HCT116 (cell line): ENCODE measurements at regions not wholly inside any gene's neighbourhood (a gene's known extent, or its start where the extent isn't known, plus 50 kb on each side); places are given as distances from the start of the nearest gene placed in this dataset.

Experiments used
- ATAC-seq: fragments of 200-7000 bp; cut with Tn5 transposase; 2 replicates; pipeline ENCODE4 v1.9.1; 2020; ENCODE audit warnings: mild to moderate bottlenecking, moderate library complexity
- BruUV-seq: library from RNA; stranded (reverse); fragments of 400-500 nt; replicated peaks from 2 replicates; lab custom pipeline; 2021; lab: Mats Ljungman, UMichigan
- CTCF ChIA-PET: fragments of 300-600 bp; sonication (Branson Sonifier 250); formaldehyde crosslinking; loops from one replicate; lab custom pipeline; 2021; ENCODE audit warnings: antibody characterized with exemption; lab: Charles Lee
- POLR2A ChIA-PET: fragments of 300-600, 350-600 bp; sonication (Branson Sonifier 250); formaldehyde crosslinking; loops from one replicate; lab custom pipeline; 2021; ENCODE audit warnings: antibody characterized with exemption; lab: Charles Lee
- RAD21 ChIA-PET, 2 experiments: fragments of 300-600 bp; sonication (Branson Sonifier 250); formaldehyde crosslinking; loops; one replicate each; lab custom pipeline; 2023; ENCODE audit warnings: low total read pairs in 2 of 2; ENCODE audit not compliant: uncharacterized antibody in 2 of 2, unreplicated experiment in 2 of 2, low non-redundant PET in 1 of 2; lab: Charles Lee
- DNase-seq: peaks from one replicate; pipeline ENCODE4 v3.0.0-alpha.2; 2010; ENCODE audit warnings: low read depth, low spot score
- H2AFZ ChIP-seq: fragments of 200-600 bp; shearing (Covaris generic), sonication (generic); 2 replicates; pipeline ENCODE4 v1.6.1; 2017; ENCODE audit warnings: low read depth, mixed run types, mixed read lengths, antibody characterized with exemption, low read length; ENCODE audit not compliant: poor library complexity, severe bottlenecking
- H3K27ac ChIP-seq: 2 replicates; pipeline ENCODE4 v1.5.1; 2012; ENCODE audit warnings: low read depth, low read length
- H3K27me3 ChIP-seq: fragments of 200-600 bp; sonication (generic); 2 replicates; pipeline ENCODE4 v1.6.1; 2016; ENCODE audit warnings: mixed run types, low read length, mixed read lengths; ENCODE audit not compliant: insufficient read depth
- H3K36me3 ChIP-seq, 2 experiments: fragments of 200-500 bp in 1 of 2; fragments of 200-600 bp in 1 of 2; sonication (Bioruptor generic) in 1 of 2; sonication (generic) in 1 of 2; 2 replicates each; pipeline versions ENCODE4 v1.5.1 to v1.6.1; 2014 to 2016; ENCODE audit warnings: low read length in 2 of 2, inconsistent platforms in 1 of 2, mixed read lengths in 1 of 2, mixed run types in 1 of 2; ENCODE audit not compliant: insufficient read depth in 2 of 2, control insufficient read depth in 1 of 2
- H3K4me1 ChIP-seq, 2 experiments: fragments of 200-600 bp in 1 of 2; sonication (generic) in 1 of 2; 2 replicates each; pipeline versions ENCODE4 v1.5.1 to v1.6.1; 2012 to 2017; ENCODE audit warnings: low read length in 2 of 2, inconsistent platforms in 1 of 2, mild to moderate bottlenecking in 1 of 2, mixed read lengths in 1 of 2, mixed run types in 1 of 2, moderate library complexity in 1 of 2; ENCODE audit not compliant: insufficient read depth in 2 of 2, control insufficient read depth in 1 of 2
- H3K4me2 ChIP-seq: fragments of 200-600 bp; sonication (generic); 2 replicates; pipeline ENCODE4 v1.6.1; 2017; ENCODE audit warnings: mixed run types, low read length, mixed read lengths
- H3K4me3 ChIP-seq, 2 experiments: fragments of 200-600 bp in 1 of 2; sonication (generic) in 1 of 2; replicated peaks in 1 of 2; 2 replicates each; pipeline ENCODE4 v1.5.1; 2011 to 2016; ENCODE audit warnings: low read length in 2 of 2, control low read depth in 1 of 2, low read depth in 1 of 2, mild to moderate bottlenecking in 1 of 2, mixed read lengths in 1 of 2, mixed run types in 1 of 2
- H3K79me2 ChIP-seq: fragments of 200-600 bp; sonication (generic); 2 replicates; pipeline ENCODE4 v1.6.1; 2017; ENCODE audit warnings: mild to moderate bottlenecking, mixed run types, low read length, moderate library complexity, mixed read lengths; ENCODE audit not compliant: insufficient read depth
- H3K9ac ChIP-seq: fragments of 200-600 bp; sonication (generic); 2 replicates; pipeline ENCODE4 v1.6.1; 2016; ENCODE audit warnings: low read length, mixed read lengths
- H3K9me2 ChIP-seq: fragments of 200-600 bp; sonication (generic), shearing (Covaris generic); 2 replicates; pipeline ENCODE4 v1.6.1; 2017; ENCODE audit warnings: mixed run types, mild to moderate bottlenecking, moderate library complexity; ENCODE audit not compliant: insufficient read depth
- H3K9me3 ChIP-seq, 2 experiments: fragments of 200-500 bp in 1 of 2; fragments of 200-600 bp in 1 of 2; sonication (Bioruptor generic) in 1 of 2; sonication (generic) in 1 of 2; 2 replicates each; pipeline ENCODE4 v1.6.1; 2014 to 2017; ENCODE audit warnings: low read length in 2 of 2, mixed read lengths in 2 of 2, inconsistent platforms in 1 of 2, low read depth in 1 of 2, mild to moderate bottlenecking in 1 of 2, mixed run types in 1 of 2, moderate library complexity in 1 of 2; ENCODE audit not compliant: control insufficient read depth in 1 of 2, insufficient read depth in 1 of 2
- H4K20me1 ChIP-seq: fragments of 200-600 bp; sonication (generic), shearing (Covaris generic); 2 replicates; pipeline ENCODE4 v1.6.1; 2017; ENCODE audit warnings: mixed run types, mild to moderate bottlenecking, moderate library complexity; ENCODE audit not compliant: insufficient read depth
- CEBPB ChIP-seq: IDR thresholded peaks from 2 replicates; pipeline ENCODE4 v1.6.1; 2012; ENCODE audit warnings: low read depth
- EGR1 ChIP-seq: IDR thresholded peaks from 2 replicates; pipeline ENCODE4 v1.6.1; 2012; ENCODE audit warnings: low read depth
- EZH2 ChIP-seq: fragments of 200-600 bp; sonication (generic); IDR thresholded peaks from 2 replicates; pipeline ENCODE4 v1.6.1; 2017; ENCODE audit warnings: antibody characterized with exemption, mixed run types
- EZH2phosphoT487 ChIP-seq: fragments of 200-600 bp; IDR thresholded peaks from 2 replicates; pipeline ENCODE4 v1.6.1; 2018; ENCODE audit warnings: antibody characterized with exemption, borderline replicate concordance
- FOSL1 ChIP-seq: IDR thresholded peaks from 2 replicates; pipeline ENCODE4 v1.6.1; 2012; ENCODE audit warnings: low read depth
- JUND ChIP-seq: IDR thresholded peaks from 2 replicates; pipeline ENCODE4 v1.6.1; 2012
- POLR2A ChIP-seq: IDR thresholded peaks from 2 replicates; pipeline ENCODE4 v1.7.0; 2011; ENCODE audit warnings: borderline replicate concordance; ENCODE audit not compliant: insufficient read depth, insufficient read length; ENCODE audit errors: extremely low read depth
- POLR2AphosphoS5 ChIP-seq: IDR thresholded peaks from 2 replicates; pipeline ENCODE4 v1.6.1; 2011; ENCODE audit warnings: mild to moderate bottlenecking, low read depth, low read length, moderate library complexity
- RAD21 ChIP-seq: IDR thresholded peaks from 2 replicates; pipeline ENCODE4 v1.6.1; 2012; ENCODE audit warnings: low read depth, mild to moderate bottlenecking
- SIN3A ChIP-seq: IDR thresholded peaks from 2 replicates; pipeline ENCODE4 v1.6.1; 2012; ENCODE audit warnings: low read depth
- SP1 ChIP-seq: IDR thresholded peaks from 2 replicates; pipeline ENCODE4 v1.6.1; 2012; ENCODE audit warnings: low read depth
- SRF ChIP-seq: IDR thresholded peaks from 2 replicates; pipeline ENCODE4 v1.6.1; 2012; ENCODE audit warnings: low read depth
- TCF7L2 ChIP-seq: IDR thresholded peaks from 2 replicates; pipeline ENCODE4 v1.7.0; 2011; ENCODE audit warnings: borderline replicate concordance, inconsistent platforms; ENCODE audit not compliant: insufficient read depth, insufficient read length; ENCODE audit errors: extremely low read depth
- YY1 ChIP-seq: IDR thresholded peaks from 2 replicates; pipeline ENCODE4 v1.6.1; 2011; ENCODE audit warnings: low read length, low read depth, moderate library complexity, mild to moderate bottlenecking; ENCODE audit not compliant: insufficient replicate concordance; ENCODE audit errors: extremely low read depth
- ZNF274 ChIP-seq: fragments of 200-500 bp; sonication (Bioruptor generic); IDR thresholded peaks from 2 replicates; pipeline ENCODE4 v1.6.1; 2014; ENCODE audit warnings: mild to moderate bottlenecking, low read depth, low read length, inconsistent platforms
- intact Hi-C: fragments of 100-400 bp; cut with micrococcal nuclease; formaldehyde crosslinking; loops from 2 replicates; pipeline ENCODE4 v1.10.0; 2022
- TF ChIP-seq, protein P1 (sequence below): IDR thresholded peaks from 2 replicates; pipeline ENCODE4 v1.6.1; 2011; ENCODE audit warnings: mild to moderate bottlenecking, low read length, moderate library complexity; ENCODE audit not compliant: insufficient replicate concordance; ENCODE audit errors: extremely low read depth
- TF ChIP-seq, protein P2 (sequence below), 3 experiments: fragments of 200-600 bp in 1 of 3; sonication (generic) in 1 of 3; IDR thresholded peaks in 2 of 3; conservative IDR thresholded peaks in 1 of 3; 2 replicates each; pipeline ENCODE4 v1.5.1; 2012 to 2017; ENCODE audit warnings: low read depth in 2 of 3, low read length in 2 of 3, antibody characterized with exemption in 1 of 3, borderline replicate concordance in 1 of 3, control low read depth in 1 of 3, mild to moderate bottlenecking in 1 of 3, mixed read lengths in 1 of 3, mixed run types in 1 of 3, moderate library complexity in 1 of 3; ENCODE audit not compliant: insufficient read depth in 1 of 3
- TF ChIP-seq, protein P3 (sequence below): IDR thresholded peaks from 2 replicates; pipeline ENCODE4 v1.6.1; 2012; ENCODE audit warnings: low read depth
- TF ChIP-seq, protein P4 (sequence below): IDR thresholded peaks from 2 replicates; pipeline ENCODE4 v1.6.1; 2012
- TF ChIP-seq, protein P5 (sequence below): IDR thresholded peaks from 2 replicates; pipeline ENCODE4 v1.6.1; 2012

DNA sequence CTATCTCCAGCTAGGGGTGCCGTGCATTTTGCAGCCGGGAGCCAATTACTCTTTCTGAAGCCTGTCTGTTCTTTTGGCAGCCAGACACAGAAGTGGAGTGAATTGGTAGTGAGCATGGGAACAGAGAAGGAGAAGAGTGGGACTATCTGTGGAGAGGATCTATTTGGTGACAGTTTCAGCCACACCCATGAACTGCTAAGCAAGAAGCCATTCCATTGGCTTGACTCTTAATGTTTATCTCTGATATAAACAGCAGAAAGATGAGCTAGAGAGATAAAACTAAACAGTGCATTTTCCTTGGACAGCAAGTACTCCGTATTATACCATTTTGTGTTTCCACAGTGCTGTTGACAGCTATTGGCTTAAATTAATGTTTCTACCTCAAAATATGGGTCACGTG is 259.6 kb upstream of the THUMPD2 start:
- Histone ChIP-seq H4K20me1 (no peaks in the 10 kb centered on the region), H3K9me3 (no peaks in the 10 kb centered on the region), H3K36me3 (no peaks in the 10 kb centered on the region), H2AFZ (no peak overlapping the region), H3K4me3 (no peak overlapping the region)
- RAD21 ChIA-PET, result no interaction called here
- TF ChIP-seq TCF7L2, result no peak
- no peak for TF ChIP-seq POLR2AphosphoS5
- TF ChIP-seq POLR2A, result no peak
- no peak for TF ChIP-seq JUND
- TF ChIP-seq, protein P1, sequence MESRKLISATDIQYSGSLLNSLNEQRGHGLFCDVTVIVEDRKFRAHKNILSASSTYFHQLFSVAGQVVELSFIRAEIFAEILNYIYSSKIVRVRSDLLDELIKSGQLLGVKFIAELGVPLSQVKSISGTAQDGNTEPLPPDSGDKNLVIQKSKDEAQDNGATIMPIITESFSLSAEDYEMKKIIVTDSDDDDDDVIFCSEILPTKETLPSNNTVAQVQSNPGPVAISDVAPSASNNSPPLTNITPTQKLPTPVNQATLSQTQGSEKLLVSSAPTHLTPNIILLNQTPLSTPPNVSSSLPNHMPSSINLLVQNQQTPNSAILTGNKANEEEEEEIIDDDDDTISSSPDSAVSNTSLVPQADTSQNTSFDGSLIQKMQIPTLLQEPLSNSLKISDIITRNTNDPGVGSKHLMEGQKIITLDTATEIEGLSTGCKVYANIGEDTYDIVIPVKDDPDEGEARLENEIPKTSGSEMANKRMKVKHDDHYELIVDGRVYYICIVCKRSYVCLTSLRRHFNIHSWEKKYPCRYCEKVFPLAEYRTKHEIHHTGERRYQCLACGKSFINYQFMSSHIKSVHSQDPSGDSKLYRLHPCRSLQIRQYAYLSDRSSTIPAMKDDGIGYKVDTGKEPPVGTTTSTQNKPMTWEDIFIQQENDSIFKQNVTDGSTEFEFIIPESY, result no peak
- TF ChIP-seq EZH2, result no peak
- TF ChIP-seq, protein P2, sequence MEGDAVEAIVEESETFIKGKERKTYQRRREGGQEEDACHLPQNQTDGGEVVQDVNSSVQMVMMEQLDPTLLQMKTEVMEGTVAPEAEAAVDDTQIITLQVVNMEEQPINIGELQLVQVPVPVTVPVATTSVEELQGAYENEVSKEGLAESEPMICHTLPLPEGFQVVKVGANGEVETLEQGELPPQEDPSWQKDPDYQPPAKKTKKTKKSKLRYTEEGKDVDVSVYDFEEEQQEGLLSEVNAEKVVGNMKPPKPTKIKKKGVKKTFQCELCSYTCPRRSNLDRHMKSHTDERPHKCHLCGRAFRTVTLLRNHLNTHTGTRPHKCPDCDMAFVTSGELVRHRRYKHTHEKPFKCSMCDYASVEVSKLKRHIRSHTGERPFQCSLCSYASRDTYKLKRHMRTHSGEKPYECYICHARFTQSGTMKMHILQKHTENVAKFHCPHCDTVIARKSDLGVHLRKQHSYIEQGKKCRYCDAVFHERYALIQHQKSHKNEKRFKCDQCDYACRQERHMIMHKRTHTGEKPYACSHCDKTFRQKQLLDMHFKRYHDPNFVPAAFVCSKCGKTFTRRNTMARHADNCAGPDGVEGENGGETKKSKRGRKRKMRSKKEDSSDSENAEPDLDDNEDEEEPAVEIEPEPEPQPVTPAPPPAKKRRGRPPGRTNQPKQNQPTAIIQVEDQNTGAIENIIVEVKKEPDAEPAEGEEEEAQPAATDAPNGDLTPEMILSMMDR (IDR thresholded peaks at IDR 0.05 in 2 of 3, conservative IDR thresholded peaks at IDR 0.05 in 1 of 3; ENCODE audit: borderline replicate concordance in 1 of 3, insufficient read depth in 1 of 3, low read depth in 2 of 3, low read length in 2 of 3), result no peak
- TF ChIP-seq EGR1, result no peak
- no peak for TF ChIP-seq SP1
- no peak for TF ChIP-seq YY1
- no peak for TF ChIP-seq RAD21
- no peak for TF ChIP-seq FOSL1
- TF ChIP-seq EZH2phosphoT487, result no peak
- TF ChIP-seq ZNF274, result no peak
- TF ChIP-seq, protein P3, sequence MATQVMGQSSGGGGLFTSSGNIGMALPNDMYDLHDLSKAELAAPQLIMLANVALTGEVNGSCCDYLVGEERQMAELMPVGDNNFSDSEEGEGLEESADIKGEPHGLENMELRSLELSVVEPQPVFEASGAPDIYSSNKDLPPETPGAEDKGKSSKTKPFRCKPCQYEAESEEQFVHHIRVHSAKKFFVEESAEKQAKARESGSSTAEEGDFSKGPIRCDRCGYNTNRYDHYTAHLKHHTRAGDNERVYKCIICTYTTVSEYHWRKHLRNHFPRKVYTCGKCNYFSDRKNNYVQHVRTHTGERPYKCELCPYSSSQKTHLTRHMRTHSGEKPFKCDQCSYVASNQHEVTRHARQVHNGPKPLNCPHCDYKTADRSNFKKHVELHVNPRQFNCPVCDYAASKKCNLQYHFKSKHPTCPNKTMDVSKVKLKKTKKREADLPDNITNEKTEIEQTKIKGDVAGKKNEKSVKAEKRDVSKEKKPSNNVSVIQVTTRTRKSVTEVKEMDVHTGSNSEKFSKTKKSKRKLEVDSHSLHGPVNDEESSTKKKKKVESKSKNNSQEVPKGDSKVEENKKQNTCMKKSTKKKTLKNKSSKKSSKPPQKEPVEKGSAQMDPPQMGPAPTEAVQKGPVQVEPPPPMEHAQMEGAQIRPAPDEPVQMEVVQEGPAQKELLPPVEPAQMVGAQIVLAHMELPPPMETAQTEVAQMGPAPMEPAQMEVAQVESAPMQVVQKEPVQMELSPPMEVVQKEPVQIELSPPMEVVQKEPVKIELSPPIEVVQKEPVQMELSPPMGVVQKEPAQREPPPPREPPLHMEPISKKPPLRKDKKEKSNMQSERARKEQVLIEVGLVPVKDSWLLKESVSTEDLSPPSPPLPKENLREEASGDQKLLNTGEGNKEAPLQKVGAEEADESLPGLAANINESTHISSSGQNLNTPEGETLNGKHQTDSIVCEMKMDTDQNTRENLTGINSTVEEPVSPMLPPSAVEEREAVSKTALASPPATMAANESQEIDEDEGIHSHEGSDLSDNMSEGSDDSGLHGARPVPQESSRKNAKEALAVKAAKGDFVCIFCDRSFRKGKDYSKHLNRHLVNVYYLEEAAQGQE, result no peak
- TF ChIP-seq, protein P4, sequence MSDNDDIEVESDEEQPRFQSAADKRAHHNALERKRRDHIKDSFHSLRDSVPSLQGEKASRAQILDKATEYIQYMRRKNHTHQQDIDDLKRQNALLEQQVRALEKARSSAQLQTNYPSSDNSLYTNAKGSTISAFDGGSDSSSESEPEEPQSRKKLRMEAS, result no peak
- TF ChIP-seq SRF, result no peak
- no peak for TF ChIP-seq CEBPB
- TF ChIP-seq SIN3A, result no peak
- TF ChIP-seq, protein P5, sequence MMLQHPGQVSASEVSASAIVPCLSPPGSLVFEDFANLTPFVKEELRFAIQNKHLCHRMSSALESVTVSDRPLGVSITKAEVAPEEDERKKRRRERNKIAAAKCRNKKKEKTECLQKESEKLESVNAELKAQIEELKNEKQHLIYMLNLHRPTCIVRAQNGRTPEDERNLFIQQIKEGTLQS, result no peak
- TF ChIP-seq, all 23 proteins: peak for 0
- Histone ChIP-seq H3K4me2 (no peak overlapping the region), H3K27ac (no peak overlapping the region), H3K9ac (no peak overlapping the region), H3K79me2 (no peaks in the 10 kb centered on the region), H3K4me1 (no peaks in the 10 kb centered on the region), H3K9me2 (no peaks in the 10 kb centered on the region), H3K27me3 (peaks cover 4% of the 10 kb centered on the region; the same call in 1 of the 2 replicates)
- BruUV-seq, result no TSS peak
- ChIA-PET CTCF (no interaction called here), POLR2A (no interaction called here)
- intact Hi-C loops, result loop anchor here (2.0 kb wide), 1 partner anchor 14 kb away; no protein-coding TSS in a partner anchor
- no peak for ATAC-seq
- DNase-seq, result no peak
